ENCODE measurements at regions not wholly inside any gene's neighbourhood (a gene's known extent, or its start where the extent isn't known, plus 50 kb on each side); places are given as distances from the start of the nearest gene placed in this dataset.

DNA sequence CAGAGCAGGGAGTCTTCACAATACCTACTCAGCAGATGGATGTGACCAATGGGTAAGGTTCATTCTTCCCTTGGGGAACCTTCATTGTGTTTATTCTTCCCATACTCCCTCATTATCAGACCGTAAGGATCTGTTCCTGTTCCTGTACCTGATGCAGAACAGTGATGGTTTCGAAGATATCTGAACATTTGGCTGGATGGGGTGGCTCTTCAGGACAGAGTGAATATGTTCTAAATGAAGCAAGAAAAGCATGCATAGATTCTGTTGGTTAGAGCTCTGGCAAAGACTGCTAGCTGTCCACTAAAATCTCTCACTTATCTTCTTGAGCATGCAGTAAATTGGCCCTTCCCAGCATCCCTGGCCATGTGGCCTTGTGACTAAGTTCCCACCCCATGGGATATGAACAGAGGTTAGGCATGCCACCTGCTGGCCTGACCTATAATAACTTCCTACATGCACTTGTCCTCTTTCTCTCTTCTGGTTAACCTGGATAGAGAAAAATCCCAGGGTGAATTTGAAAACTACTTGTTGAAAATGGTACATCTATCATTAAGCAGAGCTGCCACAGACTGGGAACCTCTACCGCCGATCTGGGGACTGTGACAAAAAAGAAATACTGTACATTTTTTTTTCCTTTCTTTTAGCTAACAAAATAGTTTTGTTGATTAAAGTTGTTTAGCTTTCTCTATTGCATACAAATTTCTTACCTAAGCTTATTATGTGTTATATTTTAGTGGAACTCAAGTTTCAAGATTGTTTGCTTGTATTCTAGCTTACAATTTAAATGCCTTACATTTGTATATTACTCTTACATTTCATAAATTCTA, 60.0 kb upstream of the BANK1 start:
- H3K27ac ChIP-seq: no peak overlapping the region
- TF ChIP-seq, protein P1, sequence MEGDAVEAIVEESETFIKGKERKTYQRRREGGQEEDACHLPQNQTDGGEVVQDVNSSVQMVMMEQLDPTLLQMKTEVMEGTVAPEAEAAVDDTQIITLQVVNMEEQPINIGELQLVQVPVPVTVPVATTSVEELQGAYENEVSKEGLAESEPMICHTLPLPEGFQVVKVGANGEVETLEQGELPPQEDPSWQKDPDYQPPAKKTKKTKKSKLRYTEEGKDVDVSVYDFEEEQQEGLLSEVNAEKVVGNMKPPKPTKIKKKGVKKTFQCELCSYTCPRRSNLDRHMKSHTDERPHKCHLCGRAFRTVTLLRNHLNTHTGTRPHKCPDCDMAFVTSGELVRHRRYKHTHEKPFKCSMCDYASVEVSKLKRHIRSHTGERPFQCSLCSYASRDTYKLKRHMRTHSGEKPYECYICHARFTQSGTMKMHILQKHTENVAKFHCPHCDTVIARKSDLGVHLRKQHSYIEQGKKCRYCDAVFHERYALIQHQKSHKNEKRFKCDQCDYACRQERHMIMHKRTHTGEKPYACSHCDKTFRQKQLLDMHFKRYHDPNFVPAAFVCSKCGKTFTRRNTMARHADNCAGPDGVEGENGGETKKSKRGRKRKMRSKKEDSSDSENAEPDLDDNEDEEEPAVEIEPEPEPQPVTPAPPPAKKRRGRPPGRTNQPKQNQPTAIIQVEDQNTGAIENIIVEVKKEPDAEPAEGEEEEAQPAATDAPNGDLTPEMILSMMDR (conservative IDR thresholded peaks at IDR 0.05): peak; percentile 80

DNA sequence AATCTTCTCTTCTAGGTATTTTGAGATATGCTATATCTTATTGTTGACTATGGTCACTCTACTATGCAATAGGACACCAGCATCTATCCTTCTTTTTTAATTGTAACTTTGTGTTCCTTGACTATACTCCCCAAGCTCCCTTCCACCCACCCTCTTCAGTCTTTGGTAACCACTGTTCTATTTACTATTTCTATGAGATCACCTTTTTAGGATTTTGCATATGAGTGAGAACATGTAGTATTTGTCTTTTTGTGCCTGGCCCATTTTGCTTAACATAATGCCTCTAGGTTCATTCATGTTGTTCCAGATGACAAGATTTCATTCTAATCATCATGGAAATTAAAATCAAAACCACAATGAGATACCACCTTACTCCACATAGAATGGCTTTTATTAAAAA, 63.3 kb upstream of the BANK1 start:
- TF ChIP-seq, protein P1 (conservative IDR thresholded peaks at IDR 0.05): no peak
- no peak overlapping the region for H3K27ac ChIP-seq

DNA sequence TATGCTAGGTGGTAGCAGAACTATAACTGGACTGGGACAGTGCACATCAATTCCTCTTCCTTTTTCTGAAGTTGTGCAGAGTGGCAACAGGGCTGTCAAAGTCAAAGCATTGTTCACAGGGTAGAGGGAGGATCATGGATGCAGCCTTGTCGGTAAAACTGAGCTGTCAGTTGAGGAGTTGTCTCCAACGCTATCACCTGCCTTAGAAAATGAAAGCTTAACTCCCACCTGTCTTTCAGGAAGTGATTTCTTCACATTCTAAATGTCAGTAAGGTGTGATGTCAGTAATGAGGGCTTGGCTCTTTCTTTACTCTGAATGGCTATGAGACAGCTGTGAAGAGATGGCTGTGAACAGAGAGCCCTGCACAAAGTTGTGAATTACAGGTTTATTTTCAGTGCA, 66.4 kb upstream of the BANK1 start:
- TF ChIP-seq, protein P1 (conservative IDR thresholded peaks at IDR 0.05): no peak
- no peak overlapping the region for H3K27ac ChIP-seq

DNA sequence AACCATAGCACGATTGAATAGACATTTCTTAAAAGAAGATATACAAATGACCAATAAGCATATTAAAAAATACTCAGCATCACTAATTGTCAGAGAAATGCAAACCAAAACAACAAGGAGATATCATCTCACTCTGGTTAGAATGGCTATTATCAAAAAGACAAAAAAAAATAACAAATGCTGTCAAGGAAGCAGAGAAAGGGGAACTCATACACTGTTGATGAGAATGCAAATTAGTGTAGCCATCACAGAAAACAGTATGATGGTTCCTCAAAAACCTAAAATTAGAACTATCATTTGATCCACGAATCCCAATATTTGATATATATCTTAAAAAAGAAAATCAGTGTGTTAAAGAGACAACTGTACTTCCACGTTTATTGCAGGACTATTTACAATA, 71.7 kb upstream of the BANK1 start:
- TF ChIP-seq, protein P1 (conservative IDR thresholded peaks at IDR 0.05): no peak
- no peak overlapping the region for H3K27ac ChIP-seq

DNA sequence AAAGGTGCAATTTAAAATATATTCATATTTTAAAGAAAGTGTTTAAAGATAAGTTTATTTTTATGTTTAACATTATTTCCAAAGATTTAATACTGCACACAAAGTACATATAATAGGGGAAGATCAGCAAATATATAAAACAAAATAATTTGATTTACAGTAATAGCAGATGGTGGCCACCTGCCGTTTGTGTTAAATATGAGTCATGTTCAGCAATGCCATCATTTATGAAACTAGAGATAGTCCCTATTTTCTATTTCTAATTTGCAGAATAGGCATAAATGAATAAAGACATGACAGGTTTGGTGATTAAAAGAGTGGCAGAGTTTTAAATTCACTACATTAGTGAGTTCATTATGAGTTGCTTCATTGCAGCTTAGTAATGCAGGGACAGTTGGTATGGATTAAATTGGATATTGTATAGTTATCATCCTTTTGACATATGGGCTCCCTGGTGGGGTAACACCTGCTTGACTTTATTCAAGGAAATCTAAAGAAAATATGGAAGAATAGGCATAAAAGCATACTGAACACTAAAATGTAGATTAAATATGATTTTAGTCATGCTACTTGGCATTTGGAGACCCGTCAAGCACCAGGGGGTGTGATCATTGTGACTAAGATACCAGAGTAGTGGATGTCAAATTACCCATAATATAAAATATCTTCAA, 78.8 kb upstream of the BANK1 start:
- TF ChIP-seq, protein P1 (conservative IDR thresholded peaks at IDR 0.05): no peak
- no peak overlapping the region for H3K27ac ChIP-seq

DNA sequence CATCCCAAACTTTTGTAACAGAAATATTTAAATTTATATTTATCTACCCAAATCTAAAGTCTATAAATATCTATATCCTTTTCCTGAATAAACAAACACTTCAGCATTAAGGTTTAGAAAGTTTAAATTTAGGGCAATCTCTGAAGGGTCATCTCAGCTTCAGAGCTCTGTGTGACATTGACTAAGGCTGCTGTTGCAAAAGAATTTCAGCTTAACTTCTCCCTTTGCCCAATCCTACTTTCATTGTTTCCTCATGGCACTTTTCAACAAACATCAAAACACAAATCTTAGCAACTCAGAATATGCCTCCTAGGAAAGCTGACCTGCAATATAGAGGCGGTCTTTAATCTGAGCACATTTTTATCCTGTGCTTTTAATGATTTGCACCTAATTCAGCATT, 79.7 kb upstream of the BANK1 start:
- no peak overlapping the region for H3K27ac ChIP-seq
- TF ChIP-seq, protein P1 (conservative IDR thresholded peaks at IDR 0.05): no peak

DNA sequence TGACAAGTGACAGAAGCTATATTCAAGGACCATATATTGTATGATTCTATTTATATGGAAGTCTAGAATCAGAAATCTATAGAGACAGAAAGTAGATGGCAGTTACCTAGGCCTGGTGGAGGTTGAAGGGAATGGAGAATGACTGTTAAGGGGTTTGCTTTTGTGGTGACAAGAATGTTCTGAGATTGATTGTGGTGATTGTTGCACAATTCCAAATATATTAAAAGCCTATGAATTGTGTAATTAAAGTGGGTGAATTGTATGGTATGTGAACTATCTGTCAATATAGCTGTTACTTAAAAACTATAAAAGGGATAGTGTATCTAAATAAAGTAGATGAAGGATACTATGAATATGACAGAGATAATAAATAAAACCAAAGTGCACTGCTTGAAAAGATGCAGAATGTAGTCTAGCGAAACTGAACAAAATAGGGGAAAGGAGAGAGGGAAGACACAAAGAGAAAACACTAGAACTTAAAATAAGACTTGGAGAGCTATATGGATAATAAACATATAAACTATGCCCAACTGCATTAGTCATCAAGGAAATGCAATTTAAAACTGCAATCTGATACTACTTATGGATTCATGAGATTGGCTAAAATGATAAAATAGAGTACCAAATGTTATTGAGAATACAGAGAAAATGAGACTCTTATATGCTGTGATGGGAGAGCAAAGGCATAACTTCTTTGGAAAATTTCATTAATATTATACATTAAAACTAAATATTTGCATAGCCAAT, 82.1 kb upstream of the BANK1 start:
- TF ChIP-seq, protein P1 (conservative IDR thresholded peaks at IDR 0.05): no peak
- no peak overlapping the region for H3K27ac ChIP-seq

All from VCaP (cell line).